Panc1 (cell line): ENCODE measurements at regions not wholly inside any gene's neighbourhood (a gene's known extent, or its start where the extent isn't known, plus 50 kb on each side); places are given as distances from the start of the nearest gene placed in this dataset.
A peak's percentile ranks its signal among the peaks of the same experiment; 100 is the strongest.

ENCODE experiments used
- ATAC-seq: fragments of 200-7000 bp; cut with Tn5 transposase; 2 replicates; pipeline ENCODE4 v1.9.1; 2020; ENCODE audit warnings: mild to moderate bottlenecking, moderate library complexity
- BruUV-seq: library from RNA; stranded (reverse); fragments of 400-500 nt; replicated peaks from 2 replicates; lab custom pipeline; 2021; lab: Mats Ljungman, UMichigan
- CTCF ChIA-PET: fragments of 300-600 bp; sonication (Branson Sonifier 250); formaldehyde crosslinking; loops from one replicate; lab custom pipeline; 2022; ENCODE audit warnings: antibody characterized with exemption; lab: Charles Lee
- POLR2A ChIA-PET: fragments of 300-600 bp; sonication (Branson Sonifier 250); formaldehyde crosslinking; loops from one replicate; lab custom pipeline; 2022; ENCODE audit warnings: antibody characterized with exemption; lab: Charles Lee
- DNase-seq: peaks from one replicate; pipeline ENCODE4 v3.0.0-alpha.2; 2010; ENCODE audit warnings: low read depth, low spot score
- H3K27ac ChIP-seq: 2 replicates; pipeline ENCODE4 v1.5.1; 2011; ENCODE audit warnings: mild to moderate bottlenecking, low read length, inconsistent platforms
- H3K27me3 ChIP-seq: fragments of 200-500 bp; sonication (Bioruptor generic); 2 replicates; pipeline ENCODE4 v1.6.0; 2014; ENCODE audit warnings: low read length, inconsistent platforms; ENCODE audit not compliant: control insufficient read depth, insufficient read depth
- H3K36me3 ChIP-seq: fragments of 200-500 bp; sonication (Bioruptor generic); 2 replicates; pipeline ENCODE4 v1.5.1; 2014; ENCODE audit warnings: inconsistent platforms, mild to moderate bottlenecking, low read length, moderate library complexity; ENCODE audit not compliant: control insufficient read depth, insufficient read depth
- H3K4me1 ChIP-seq: 2 replicates; pipeline ENCODE4 v1.5.1; 2011; ENCODE audit warnings: inconsistent platforms, mild to moderate bottlenecking, low read length, moderate library complexity; ENCODE audit not compliant: control insufficient read depth, insufficient read depth
- H3K4me3 ChIP-seq, 2 experiments: 2 replicates each; pipeline ENCODE4 v1.5.1; 2011 to 2012; ENCODE audit warnings: low read depth in 2 of 2, low read length in 2 of 2, mild to moderate bottlenecking in 2 of 2, inconsistent platforms in 1 of 2, moderate library complexity in 1 of 2
- H3K9me3 ChIP-seq: fragments of 200-500 bp; sonication (Bioruptor generic); 2 replicates; pipeline ENCODE4 v1.5.1; 2014; ENCODE audit warnings: low read depth, mild to moderate bottlenecking, inconsistent platforms, low read length, moderate library complexity; ENCODE audit not compliant: control insufficient read depth, insufficient read depth
- CTCF ChIP-seq: fragments of 450-650 bp; IDR thresholded peaks from 2 replicates; pipeline ENCODE4 v1.5.1; 2017; ENCODE audit warnings: mild to moderate bottlenecking
- POLR2AphosphoS5 ChIP-seq: IDR thresholded peaks from 2 replicates; pipeline ENCODE4 v1.6.1; 2012; ENCODE audit warnings: mild to moderate bottlenecking, low read depth, low read length, moderate library complexity
- SIN3A ChIP-seq: IDR thresholded peaks from 2 replicates; pipeline ENCODE4 v1.6.1; 2012; ENCODE audit warnings: low read depth, mild to moderate bottlenecking, low read length, moderate library complexity, borderline replicate concordance; ENCODE audit not compliant: insufficient read depth
- TCF7L2 ChIP-seq: IDR thresholded peaks from 2 replicates; pipeline ENCODE4 v1.6.1; 2011; ENCODE audit warnings: mild to moderate bottlenecking, low read depth, low read length, inconsistent platforms
- in situ Hi-C: cut with HindIII; loops from 2 replicates; pipeline ENCODE4 v1.10.0; 2016; ENCODE audit warnings: low sequenced_read_pairs, low pct_unique_long_range_greater_than_20kb
- intact Hi-C: fragments of 100-400 bp; cut with micrococcal nuclease; formaldehyde crosslinking; loops from one replicate; pipeline ENCODE4 v1.10.0; 2022; ENCODE audit not compliant: unreplicated experiment
- TF ChIP-seq, protein P1 (sequence below), 2 experiments: IDR thresholded peaks; 2 replicates each; pipeline ENCODE4 v1.6.1; 2011 to 2012; ENCODE audit warnings: low read depth in 2 of 2, control low read depth in 1 of 2, low read length in 1 of 2, mild to moderate bottlenecking in 1 of 2, moderate library complexity in 1 of 2; ENCODE audit not compliant: insufficient read depth in 1 of 2

GRCh38 chr2:62573137-62573731 is 67.2 kb upstream of the TMEM17 start:
- DNase-seq, result no peak
- Histone ChIP-seq H3K4me3 (no peak overlapping the region), H3K9me3 (peaks cover 12% of the 10 kb centered on the region; the same call in 1 of the 2 replicates), H3K36me3 (no peaks in the 10 kb centered on the region), H3K27me3 (no peaks in the 10 kb centered on the region), H3K27ac (no peak overlapping the region), H3K4me1 (peaks cover 7% of the 10 kb centered on the region)
- no TSS peak for BruUV-seq
- ATAC-seq, result no peak
- ChIA-PET POLR2A (no interaction called here), CTCF (no interaction called here)
- intact Hi-C loops, result no loop called here
- in situ Hi-C loops, result no loop called here
- no peak for TF ChIP-seq SIN3A
- no peak for TF ChIP-seq POLR2AphosphoS5
- TF ChIP-seq TCF7L2, result no peak
- TF ChIP-seq CTCF, result no peak
- TF ChIP-seq, protein P1, sequence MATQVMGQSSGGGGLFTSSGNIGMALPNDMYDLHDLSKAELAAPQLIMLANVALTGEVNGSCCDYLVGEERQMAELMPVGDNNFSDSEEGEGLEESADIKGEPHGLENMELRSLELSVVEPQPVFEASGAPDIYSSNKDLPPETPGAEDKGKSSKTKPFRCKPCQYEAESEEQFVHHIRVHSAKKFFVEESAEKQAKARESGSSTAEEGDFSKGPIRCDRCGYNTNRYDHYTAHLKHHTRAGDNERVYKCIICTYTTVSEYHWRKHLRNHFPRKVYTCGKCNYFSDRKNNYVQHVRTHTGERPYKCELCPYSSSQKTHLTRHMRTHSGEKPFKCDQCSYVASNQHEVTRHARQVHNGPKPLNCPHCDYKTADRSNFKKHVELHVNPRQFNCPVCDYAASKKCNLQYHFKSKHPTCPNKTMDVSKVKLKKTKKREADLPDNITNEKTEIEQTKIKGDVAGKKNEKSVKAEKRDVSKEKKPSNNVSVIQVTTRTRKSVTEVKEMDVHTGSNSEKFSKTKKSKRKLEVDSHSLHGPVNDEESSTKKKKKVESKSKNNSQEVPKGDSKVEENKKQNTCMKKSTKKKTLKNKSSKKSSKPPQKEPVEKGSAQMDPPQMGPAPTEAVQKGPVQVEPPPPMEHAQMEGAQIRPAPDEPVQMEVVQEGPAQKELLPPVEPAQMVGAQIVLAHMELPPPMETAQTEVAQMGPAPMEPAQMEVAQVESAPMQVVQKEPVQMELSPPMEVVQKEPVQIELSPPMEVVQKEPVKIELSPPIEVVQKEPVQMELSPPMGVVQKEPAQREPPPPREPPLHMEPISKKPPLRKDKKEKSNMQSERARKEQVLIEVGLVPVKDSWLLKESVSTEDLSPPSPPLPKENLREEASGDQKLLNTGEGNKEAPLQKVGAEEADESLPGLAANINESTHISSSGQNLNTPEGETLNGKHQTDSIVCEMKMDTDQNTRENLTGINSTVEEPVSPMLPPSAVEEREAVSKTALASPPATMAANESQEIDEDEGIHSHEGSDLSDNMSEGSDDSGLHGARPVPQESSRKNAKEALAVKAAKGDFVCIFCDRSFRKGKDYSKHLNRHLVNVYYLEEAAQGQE (IDR thresholded peaks at IDR 0.05; ENCODE audit: insufficient read depth in 1 of 2, low read depth in 2 of 2, low read length in 1 of 2), result no peak

DNA sequence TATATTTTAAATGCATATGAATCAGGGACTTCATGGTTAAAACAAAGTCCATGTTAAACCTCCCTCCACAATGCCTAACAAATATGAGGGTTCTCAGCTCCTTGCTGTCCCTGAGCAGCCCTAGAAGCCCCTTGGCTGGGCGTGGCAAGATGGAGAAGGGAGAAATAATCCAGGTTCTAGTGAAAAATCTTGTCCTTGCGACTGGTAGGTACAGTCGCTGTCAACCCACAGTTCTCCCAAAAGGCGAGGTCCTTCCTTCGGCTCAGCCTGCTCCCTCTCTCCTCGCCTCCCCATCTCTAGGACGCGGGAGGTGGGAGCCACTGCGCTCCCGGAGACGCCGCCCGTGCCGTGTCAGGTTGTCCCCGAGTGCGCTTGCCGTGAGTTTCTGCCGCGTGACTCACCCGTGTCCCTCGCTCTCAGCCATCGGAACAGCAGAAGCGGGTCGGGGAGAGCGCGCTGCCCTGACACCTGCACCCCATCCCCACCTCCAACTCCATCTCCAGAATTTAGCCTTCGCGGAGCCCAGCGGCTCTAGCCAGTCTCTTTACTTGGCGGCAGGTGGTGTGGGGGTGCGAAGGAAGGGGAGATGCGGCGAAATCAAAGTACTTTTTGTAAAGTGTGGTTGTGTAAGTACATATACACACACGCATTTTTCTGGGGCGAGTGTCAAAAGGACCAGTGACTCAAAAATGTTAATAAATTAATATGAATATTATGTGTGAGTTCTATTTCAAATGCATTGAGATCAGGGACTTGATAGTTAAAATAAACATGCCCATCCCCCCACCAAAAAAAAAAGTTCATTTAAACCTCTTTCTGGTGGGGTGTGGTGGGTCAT is 65.1 kb upstream of the TMEM17 start:
- TF ChIP-seq CTCF (no peak), TCF7L2 (0 out of 2 replicates have a peak, but pooled peaks have one; percentile 46)

More for the DNA sequence above, 65.1 kb upstream of the TMEM17 start:
- CTCF ChIA-PET, result no interaction called here
- no peak overlapping the region for H3K27ac ChIP-seq
- in situ Hi-C loops (no loop called here), intact Hi-C loops (no loop called here)
- peak overlapping the region; percentile 24 to 44 for H3K4me3 ChIP-seq
- H3K4me1 ChIP-seq, result peaks cover 7% of the 10 kb centered on the region
- no peaks in the 10 kb centered on the region for H3K36me3 ChIP-seq
- H3K27me3 ChIP-seq, result no peaks in the 10 kb centered on the region
- BruUV-seq, result no TSS peak
- H3K9me3 ChIP-seq, result peaks cover 8% of the 10 kb centered on the region; the same call in 1 of the 2 replicates
- POLR2A ChIA-PET, result no interaction called here
- DNase-seq (no peak), ATAC-seq (peak; percentile 65)
